ENCODE measurements at regions not wholly inside any gene's neighbourhood (a gene's known extent, or its start where the extent isn't known, plus 50 kb on each side); places are given as distances from the start of the nearest gene placed in this dataset.
A peak's percentile ranks its signal among the peaks of the same experiment; 100 is the strongest.
"Not testable (repeated sequence)": the region's sequence is repeated elsewhere in the genome, so short reads cannot be mapped to it uniquely, and the experiment has no call there.

DNA sequence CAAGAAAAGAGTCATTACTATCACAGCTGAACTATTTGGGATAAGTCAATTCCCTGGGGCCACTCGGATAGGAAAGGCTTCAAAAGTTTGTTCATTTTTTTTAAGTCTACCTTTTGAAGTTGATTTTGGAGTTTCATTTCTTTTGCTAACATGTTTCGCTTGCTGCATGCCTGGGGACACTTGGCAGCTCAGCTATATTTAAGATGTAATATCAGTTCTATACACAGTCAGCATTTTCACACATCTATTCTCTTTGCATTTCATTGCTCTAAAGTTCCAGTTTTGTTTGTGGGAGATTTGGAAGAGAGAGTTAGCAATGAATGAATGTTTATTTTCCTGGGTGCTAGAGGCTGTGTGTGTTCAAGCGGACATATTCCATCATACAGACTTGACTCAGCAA, 445.2 kb upstream of the GRAMD2B start:
- no peak for DNase-seq (ENCODE audit: low read depth)
- TF ChIP-seq, protein P1, sequence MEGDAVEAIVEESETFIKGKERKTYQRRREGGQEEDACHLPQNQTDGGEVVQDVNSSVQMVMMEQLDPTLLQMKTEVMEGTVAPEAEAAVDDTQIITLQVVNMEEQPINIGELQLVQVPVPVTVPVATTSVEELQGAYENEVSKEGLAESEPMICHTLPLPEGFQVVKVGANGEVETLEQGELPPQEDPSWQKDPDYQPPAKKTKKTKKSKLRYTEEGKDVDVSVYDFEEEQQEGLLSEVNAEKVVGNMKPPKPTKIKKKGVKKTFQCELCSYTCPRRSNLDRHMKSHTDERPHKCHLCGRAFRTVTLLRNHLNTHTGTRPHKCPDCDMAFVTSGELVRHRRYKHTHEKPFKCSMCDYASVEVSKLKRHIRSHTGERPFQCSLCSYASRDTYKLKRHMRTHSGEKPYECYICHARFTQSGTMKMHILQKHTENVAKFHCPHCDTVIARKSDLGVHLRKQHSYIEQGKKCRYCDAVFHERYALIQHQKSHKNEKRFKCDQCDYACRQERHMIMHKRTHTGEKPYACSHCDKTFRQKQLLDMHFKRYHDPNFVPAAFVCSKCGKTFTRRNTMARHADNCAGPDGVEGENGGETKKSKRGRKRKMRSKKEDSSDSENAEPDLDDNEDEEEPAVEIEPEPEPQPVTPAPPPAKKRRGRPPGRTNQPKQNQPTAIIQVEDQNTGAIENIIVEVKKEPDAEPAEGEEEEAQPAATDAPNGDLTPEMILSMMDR (conservative IDR thresholded peaks at IDR 0.05; ENCODE audit: control insufficient read depth, insufficient read depth, low read depth, low read length): no peak
- H3K4me3 ChIP-seq (ENCODE audit: control insufficient read depth, low read depth, low read length): no peak overlapping the region

DNA sequence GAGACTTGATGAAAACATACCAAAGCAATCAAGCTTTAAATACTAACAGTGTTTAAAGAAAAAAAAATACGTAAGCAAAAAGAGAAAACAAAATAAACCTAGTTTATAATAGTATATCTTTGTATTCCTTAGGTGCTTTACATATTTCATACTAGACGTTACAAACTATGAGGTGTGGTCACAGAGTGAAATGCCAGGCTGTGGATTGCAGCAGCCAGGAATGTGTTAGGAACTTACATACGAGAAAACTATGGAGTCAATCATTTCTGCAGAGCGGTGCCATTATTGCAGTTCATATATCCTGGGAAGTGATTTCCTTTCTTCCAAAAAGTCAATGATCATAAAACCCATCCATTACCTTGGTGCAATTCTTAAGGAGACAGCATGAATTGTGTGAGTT, 443.6 kb upstream of the GRAMD2B start:
- no peak overlapping the region for H3K4me3 ChIP-seq (ENCODE audit: control insufficient read depth, low read depth, low read length)
- DNase-seq (ENCODE audit: low read depth): no peak
- TF ChIP-seq, protein P1 (conservative IDR thresholded peaks at IDR 0.05; ENCODE audit: control insufficient read depth, insufficient read depth, low read depth, low read length): no peak

DNA sequence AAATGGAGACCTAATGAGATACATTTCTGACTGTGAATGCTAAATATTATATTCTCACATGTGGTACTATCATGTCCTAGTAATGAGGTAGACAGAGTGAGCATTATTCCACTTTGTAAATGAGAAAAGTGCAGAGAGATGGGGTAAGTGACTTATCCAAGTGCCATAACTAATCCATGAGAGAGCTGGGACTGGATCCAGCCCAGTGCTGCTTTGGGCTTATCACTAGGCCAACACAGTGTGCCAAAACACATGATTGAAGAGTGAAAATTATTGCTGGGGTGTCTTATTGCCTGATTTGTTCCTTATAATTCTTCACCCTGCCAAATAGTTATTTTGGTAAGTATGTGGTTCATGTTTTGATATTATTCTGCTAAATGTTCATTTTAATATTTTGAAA, 442.2 kb upstream of the GRAMD2B start:
- no peak for DNase-seq (ENCODE audit: low read depth)
- H3K4me3 ChIP-seq (ENCODE audit: control insufficient read depth, low read depth, low read length): no peak overlapping the region
- TF ChIP-seq, protein P1 (conservative IDR thresholded peaks at IDR 0.05; ENCODE audit: control insufficient read depth, insufficient read depth, low read depth, low read length): no peak

DNA sequence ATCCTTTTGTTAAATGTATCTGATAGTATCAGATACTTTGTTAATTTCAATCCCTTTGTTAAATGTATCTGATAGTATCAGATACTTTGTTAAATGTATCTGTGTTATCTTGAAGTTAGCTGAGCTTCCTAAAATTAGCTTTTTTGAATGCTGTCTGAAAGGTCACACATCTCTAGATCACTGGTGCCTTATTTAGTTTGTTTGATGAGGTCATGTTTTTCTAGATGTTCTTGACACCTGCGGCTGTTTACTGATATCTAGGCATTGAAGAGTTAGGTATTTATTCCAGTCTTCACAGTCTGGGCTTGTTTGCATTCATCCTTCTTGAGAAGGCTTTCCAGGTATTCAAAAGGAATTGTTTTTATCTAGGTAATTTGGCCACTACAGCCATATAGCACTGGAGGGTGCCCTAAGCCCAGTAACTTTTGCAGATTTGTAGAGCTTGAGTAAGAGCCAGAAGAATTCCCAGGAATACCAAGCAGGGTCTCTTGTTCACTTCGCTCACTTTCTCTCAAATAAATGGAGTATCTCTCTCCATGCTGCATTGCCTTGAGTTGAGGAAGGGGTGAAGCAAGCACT, 435.4 kb upstream of the GRAMD2B start:
- H3K4me3 ChIP-seq (ENCODE audit: control insufficient read depth, low read depth, low read length): no peak overlapping the region
- no peak for DNase-seq (ENCODE audit: low read depth)
- TF ChIP-seq, protein P1 (conservative IDR thresholded peaks at IDR 0.05; ENCODE audit: control insufficient read depth, insufficient read depth, low read depth, low read length): peak; percentile 2

DNA sequence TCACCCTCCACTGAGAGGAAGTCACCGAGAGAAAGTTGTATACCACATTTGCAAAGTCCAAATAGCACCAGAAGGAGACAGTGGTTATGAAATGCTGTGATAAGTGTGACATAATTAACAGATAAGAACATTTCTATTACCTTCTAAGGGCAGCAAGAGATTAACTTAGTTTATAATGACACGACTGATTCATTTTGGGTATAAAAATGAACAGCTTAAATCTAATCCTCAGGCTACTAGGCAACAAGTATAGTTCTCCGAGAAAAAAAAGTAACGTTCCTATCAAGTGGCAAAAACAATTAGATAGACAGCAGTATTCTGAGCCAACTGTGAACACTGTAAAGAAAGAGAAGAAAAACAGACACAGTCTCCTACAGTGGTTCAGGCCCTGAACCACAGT, 431.2 kb upstream of the GRAMD2B start:
- TF ChIP-seq, protein P1 (conservative IDR thresholded peaks at IDR 0.05; ENCODE audit: control insufficient read depth, insufficient read depth, low read depth, low read length): no peak
- no peak for DNase-seq (ENCODE audit: low read depth)
- no peak overlapping the region for H3K4me3 ChIP-seq (ENCODE audit: control insufficient read depth, low read depth, low read length)

DNA sequence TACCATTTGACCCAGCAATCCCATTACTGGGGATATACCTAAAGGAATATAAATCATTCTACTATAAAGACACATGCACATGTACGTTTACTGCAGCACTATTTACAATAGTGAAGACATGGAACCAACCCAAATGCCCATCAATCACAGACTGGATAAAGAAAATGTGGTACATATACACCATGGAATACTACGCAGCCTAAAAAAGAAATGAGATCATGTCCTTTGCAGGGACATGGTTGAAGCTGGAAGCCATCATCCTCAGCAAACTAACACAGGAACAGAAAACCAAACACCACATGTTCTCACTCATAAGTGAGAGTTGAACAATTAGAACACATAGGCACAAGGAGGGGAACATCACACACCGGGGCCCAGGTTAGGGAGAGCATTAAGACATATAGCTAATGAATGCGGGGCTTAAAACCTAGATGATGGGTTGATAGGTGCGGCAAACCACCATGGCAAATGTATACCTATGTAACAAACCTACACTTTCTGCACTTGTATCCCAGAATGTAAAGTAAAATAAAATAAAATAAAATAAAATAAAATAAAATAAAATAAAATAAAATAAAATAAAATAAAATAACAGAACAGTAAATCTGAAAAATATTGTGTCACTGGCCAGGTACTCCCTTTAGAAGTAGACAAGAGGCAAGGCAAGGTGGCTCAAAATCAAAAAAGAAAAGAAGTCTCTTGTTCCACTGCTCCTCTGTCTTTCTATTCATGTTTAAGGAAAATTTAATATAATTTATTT, 423.8 kb upstream of the GRAMD2B start:
- H3K4me3 ChIP-seq (ENCODE audit: control insufficient read depth, low read depth, low read length); DNase-seq (ENCODE audit: low read depth): not testable (repeated sequence)

DNA sequence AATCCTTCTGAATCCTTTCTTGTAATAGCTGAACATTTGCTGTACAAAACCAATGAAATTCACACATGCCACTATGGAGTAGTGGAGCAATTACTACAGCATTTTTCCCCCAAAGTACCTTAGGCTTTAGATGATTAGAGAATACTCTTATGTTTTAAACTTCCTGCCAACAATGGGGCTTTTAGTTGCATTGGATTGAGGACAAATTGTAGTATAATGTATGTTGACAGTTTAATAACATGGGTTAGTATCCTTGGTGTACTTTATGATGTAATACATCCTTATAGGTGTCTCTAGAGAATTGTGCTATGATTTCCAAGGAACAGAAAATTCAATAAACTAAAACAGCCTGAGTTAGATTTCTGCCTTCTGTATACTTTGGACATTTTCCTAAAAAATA, 422.7 kb upstream of the GRAMD2B start:
- H3K4me3 ChIP-seq (ENCODE audit: control insufficient read depth, low read depth, low read length): no peak overlapping the region
- TF ChIP-seq, protein P1 (conservative IDR thresholded peaks at IDR 0.05; ENCODE audit: control insufficient read depth, insufficient read depth, low read depth, low read length): no peak
- DNase-seq (ENCODE audit: low read depth): peak; percentile 38

Measured in fibroblast of mammary gland (primary cell).